HUES64 (cell line): ENCODE measurements at regions not wholly inside any gene's neighbourhood (a gene's known extent, or its start where the extent isn't known, plus 50 kb on each side); places are given as distances from the start of the nearest gene placed in this dataset.

Experiments
- H3K27ac ChIP-seq: 2 replicates; pipeline ENCODE4 v1.7.0; 2013; ENCODE audit warnings: low read depth, low read length, inconsistent platforms
- H3K27me3 ChIP-seq: 2 replicates; pipeline ENCODE4 v1.6.1; 2013; ENCODE audit warnings: mild to moderate bottlenecking, low read length; ENCODE audit not compliant: insufficient read depth
- H3K36me3 ChIP-seq: 2 replicates; pipeline ENCODE4 v1.6.1; 2013; ENCODE audit warnings: mild to moderate bottlenecking, low read length; ENCODE audit not compliant: insufficient read depth
- H3K4me1 ChIP-seq: 2 replicates; pipeline ENCODE4 v1.6.1; 2013; ENCODE audit warnings: mild to moderate bottlenecking, low read length, moderate library complexity; ENCODE audit not compliant: insufficient read depth
- H3K4me3 ChIP-seq: 2 replicates; pipeline ENCODE4 v1.5.1; 2013; ENCODE audit warnings: mild to moderate bottlenecking, low read length, moderate library complexity
- H3K9ac ChIP-seq: 2 replicates; pipeline ENCODE4 v1.6.1; 2013; ENCODE audit warnings: mild to moderate bottlenecking, low read depth, low read length
- H3K9me3 ChIP-seq: 2 replicates; pipeline ENCODE4 v1.6.1; 2013; ENCODE audit warnings: low read depth, low read length; ENCODE audit not compliant: insufficient read depth
- WGBS: fragments of 150-250, 120-280 bp; methylation state at CpG from one replicate; pipeline ENCODE4 v1.1.7; 2013; ENCODE audit warnings: missing lambda C conversion rate; 5-methylcytosine and 5-hydroxymethylcytosine counted together

DNA sequence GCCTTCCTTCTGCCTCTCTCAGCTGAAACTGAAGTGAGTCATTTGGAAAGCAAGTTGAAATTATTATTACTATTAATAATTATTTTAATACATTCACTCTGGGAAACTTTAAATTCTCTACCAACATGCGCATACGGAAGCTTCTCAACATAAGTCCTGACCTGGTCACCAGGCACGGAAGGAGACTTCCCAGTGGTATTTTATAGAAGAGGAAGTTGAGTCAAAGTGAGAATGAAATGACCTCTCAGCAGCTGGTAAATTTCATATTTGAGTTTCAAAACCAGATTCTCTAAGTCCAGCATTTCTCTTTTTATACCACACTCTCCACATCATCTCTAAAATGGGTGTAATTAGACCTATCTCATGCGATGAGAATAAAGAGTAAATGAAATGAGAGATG lies 747.4 kb downstream of the VRK1 start:
- Histone ChIP-seq H3K4me1 (no peaks in the 10 kb centered on the region), H3K9ac (no peak overlapping the region), H3K27me3 (no peaks in the 10 kb centered on the region), H3K4me3 (no peak overlapping the region), H3K9me3 (no peaks in the 10 kb centered on the region), H3K27ac (no peak overlapping the region), H3K36me3 (no peaks in the 10 kb centered on the region)
- 97% methylated on average over 4 of the region's 4 CpGs for WGBS

GRCh38 chr14:97546491-97547230 lies 749.5 kb downstream of the VRK1 start:
- H3K27me3 ChIP-seq = no peaks in the 10 kb centered on the region
- H3K9ac ChIP-seq = no peak overlapping the region
- WGBS = 93% methylated on average over 20 of the region's 20 CpGs
- H3K4me3 ChIP-seq = no peak overlapping the region
- no peak overlapping the region for H3K27ac ChIP-seq
- no peaks in the 10 kb centered on the region for H3K36me3 ChIP-seq
- peaks cover 3% of the 10 kb centered on the region; the same call in 1 of the 2 replicates for H3K4me1 ChIP-seq
- no peaks in the 10 kb centered on the region for H3K9me3 ChIP-seq

DNA sequence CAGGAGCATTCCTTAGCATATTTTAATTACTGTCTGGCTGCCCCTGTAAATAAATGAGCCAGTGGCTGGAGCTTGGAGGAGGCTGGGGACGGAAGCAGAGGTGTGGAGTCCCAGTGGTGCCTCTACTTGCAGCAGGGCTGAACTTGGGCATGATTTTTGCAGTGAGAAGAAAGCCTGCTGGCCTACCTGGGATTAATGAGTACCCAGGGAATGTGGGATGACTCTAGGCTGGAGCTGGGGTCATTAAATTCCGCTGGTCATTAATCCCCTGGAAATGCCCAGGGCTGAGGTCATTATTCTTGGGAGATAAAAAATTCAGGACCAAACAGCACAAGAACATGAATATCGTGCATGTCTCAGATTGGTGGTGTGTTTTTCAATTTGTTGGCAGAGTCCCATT lies 753.3 kb downstream of the VRK1 start:
- 88% methylated on average over 3 of the region's 3 CpGs for WGBS

DNA sequence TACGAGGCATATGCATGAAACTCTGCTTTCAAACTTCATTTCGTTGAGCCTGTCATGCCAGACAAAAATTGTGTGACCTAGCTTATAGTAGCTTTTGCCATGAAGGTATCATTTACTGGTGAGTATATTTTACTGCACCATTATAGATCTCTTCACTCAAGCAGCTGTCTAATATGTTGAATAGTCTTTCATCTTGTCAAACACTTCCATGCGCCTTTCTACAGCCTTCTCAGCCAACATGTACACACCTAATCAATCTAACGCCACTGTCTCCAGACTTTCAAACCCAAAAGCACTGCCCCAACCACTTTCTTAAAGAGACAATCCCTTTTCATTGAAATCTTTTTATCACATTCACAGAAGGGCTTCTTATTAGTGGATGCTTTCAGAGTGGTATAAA lies 757.4 kb downstream of the VRK1 start:
- Histone ChIP-seq H3K27ac (no peak overlapping the region), H3K9ac (no peak overlapping the region), H3K36me3 (no peaks in the 10 kb centered on the region), H3K4me3 (no peak overlapping the region), H3K9me3 (no peaks in the 10 kb centered on the region), H3K4me1 (peaks cover 20% of the 10 kb centered on the region), H3K27me3 (no peaks in the 10 kb centered on the region)
- 94% methylated on average over 4 of the region's 4 CpGs for WGBS

More for the DNA sequence above, 753.3 kb downstream of the VRK1 start:
- no peak overlapping the region for H3K27ac ChIP-seq
- no peaks in the 10 kb centered on the region for H3K27me3 ChIP-seq
- H3K9me3 ChIP-seq = no peaks in the 10 kb centered on the region
- H3K4me1 ChIP-seq = peaks cover 11% of the 10 kb centered on the region; the same call in 1 of the 2 replicates
- no peak overlapping the region for H3K4me3 ChIP-seq
- H3K36me3 ChIP-seq = no peaks in the 10 kb centered on the region
- H3K9ac ChIP-seq = no peak overlapping the region

- Histone ChIP-seq H3K27ac (no peak overlapping the region), H3K36me3 (no peaks in the 10 kb centered on the region), H3K27me3 (no peaks in the 10 kb centered on the region), H3K9ac (no peak overlapping the region), H3K9me3 (0 out of 2 replicates have a peak, but pooled peaks cover 4% of the 10 kb centered on the region), H3K4me3 (no peak overlapping the region), H3K4me1 (no peaks in the 10 kb centered on the region)
- WGBS = 92% methylated on average over 3 of the region's 3 CpGs
Observed at GRCh38 chr14:97564334-97564733, 767.2 kb downstream of the VRK1 start.

GRCh38 chr14:97571201-97571600 lies 774.0 kb downstream of the VRK1 start:
- Histone ChIP-seq H3K4me3 (no peak overlapping the region), H3K36me3 (no peaks in the 10 kb centered on the region), H3K4me1 (peaks cover 10% of the 10 kb centered on the region; the same call in 1 of the 2 replicates), H3K27ac (no peak overlapping the region), H3K27me3 (no peaks in the 10 kb centered on the region), H3K9me3 (no peaks in the 10 kb centered on the region), H3K9ac (no peak overlapping the region)
- 95% methylated on average over 5 of the region's 5 CpGs for WGBS

DNA sequence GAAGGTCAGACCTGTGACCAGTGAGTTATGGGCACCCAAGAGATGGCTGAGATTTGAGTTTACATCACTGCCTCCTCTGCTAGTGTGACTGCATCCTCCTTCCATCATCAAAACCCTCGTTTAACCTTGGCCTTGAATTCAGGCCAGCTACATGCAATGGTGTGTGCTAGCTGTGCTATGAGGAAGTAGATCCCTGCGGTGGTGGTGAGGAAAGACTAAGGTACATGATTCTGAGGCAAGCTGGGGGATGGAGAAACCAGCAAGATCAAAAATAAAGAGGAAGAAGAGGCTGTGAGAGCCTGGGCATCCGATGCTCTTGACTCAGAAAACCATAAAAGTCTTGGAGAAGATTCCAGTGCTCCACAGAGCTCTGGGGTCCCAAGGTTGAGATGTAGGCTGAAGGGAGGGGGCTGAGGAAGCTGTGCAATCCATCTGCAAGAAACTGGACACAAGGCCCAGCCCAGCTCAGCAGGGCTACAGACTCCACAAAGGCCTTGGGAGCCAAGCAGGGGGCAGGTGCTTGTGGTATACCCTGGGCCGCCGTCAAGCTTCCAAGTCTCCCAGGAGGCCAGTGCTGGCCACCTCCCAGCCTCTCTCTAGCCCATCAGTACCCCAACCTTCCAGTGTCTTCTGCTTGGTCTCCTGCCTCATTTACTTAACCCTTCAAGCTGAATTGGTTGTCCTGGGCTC lies 774.8 kb downstream of the VRK1 start:
- Histone ChIP-seq H3K36me3 (no peaks in the 10 kb centered on the region), H3K9me3 (no peaks in the 10 kb centered on the region), H3K9ac (no peak overlapping the region), H3K27me3 (no peaks in the 10 kb centered on the region), H3K4me1 (peaks cover 10% of the 10 kb centered on the region; the same call in 1 of the 2 replicates), H3K27ac (no peak overlapping the region), H3K4me3 (no peak overlapping the region)
- 94% methylated on average over 5 of the region's 5 CpGs for WGBS

DNA sequence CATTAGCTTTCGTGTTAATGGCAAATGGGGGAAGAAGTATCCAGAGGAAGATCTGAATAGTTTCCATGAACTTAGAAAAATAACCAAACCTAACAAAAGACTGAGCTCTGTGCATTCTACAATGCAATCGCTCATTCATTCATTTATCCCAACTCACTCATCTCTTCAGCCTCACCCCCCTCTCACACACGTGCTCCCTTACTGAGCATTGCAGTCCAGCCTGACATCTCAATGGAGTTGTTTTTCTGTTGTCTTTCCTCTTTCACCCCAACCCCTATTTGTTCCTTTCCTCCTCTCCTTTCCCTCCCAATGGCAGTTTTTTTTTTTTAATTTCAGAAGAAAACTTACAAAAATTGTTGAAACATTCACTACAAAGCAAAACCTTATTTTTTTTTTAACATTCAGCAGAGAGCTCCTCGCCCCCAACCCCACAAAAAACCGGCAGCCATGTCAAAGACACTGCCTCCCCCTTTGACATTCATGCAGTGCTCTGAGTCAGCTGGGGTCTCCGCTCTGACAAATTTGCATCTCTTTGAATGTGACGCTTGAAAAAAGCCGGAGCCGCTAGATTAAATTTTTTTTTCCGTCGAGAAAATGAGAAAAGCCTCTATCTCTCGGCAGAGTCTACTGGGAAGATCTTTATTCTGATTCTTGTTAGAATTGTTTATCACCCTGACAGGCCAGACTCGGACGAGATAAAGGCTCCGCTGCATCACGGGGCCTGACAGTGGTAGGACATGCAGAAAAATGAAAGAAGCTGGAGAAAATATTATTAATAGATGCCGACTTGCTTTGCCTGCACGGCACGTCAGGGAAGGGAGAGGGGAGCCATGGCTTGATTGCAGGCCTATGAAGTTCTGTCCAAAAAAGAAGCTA lies 775.6 kb downstream of the VRK1 start:
- Histone ChIP-seq H3K4me3 (no peak overlapping the region), H3K27ac (no peak overlapping the region), H3K9me3 (no peaks in the 10 kb centered on the region), H3K36me3 (no peaks in the 10 kb centered on the region), H3K4me1 (peaks cover 10% of the 10 kb centered on the region; the same call in 1 of the 2 replicates), H3K9ac (no peak overlapping the region), H3K27me3 (no peaks in the 10 kb centered on the region)
- WGBS = 33% methylated on average over 19 of the region's 19 CpGs

DNA sequence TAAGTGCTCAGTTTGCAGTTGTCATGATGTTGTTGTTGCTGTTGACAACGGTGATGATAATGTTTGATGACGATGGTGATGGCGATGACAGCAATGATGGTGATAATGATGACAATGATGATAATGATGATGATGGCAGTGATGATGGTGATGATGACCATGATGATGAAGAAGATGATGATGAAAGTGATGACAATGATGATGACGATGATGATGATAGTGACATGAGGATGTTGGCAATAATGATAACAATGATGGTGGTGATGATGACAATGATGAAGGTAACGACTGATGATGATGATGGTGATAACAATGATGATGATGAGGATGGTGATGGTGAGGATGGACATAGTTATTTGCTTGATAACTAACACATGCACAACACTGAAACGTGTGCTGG lies 778.5 kb downstream of the VRK1 start:
- H3K9ac ChIP-seq = no peak overlapping the region
- no peak overlapping the region for H3K4me3 ChIP-seq
- H3K27ac ChIP-seq = no peak overlapping the region
- H3K27me3 ChIP-seq = no peaks in the 10 kb centered on the region
- H3K4me1 ChIP-seq = peaks cover 10% of the 10 kb centered on the region; the same call in 1 of the 2 replicates
- WGBS = 92% methylated on average over 6 of the region's 6 CpGs
- no peaks in the 10 kb centered on the region for H3K36me3 ChIP-seq
- H3K9me3 ChIP-seq = no peaks in the 10 kb centered on the region

GRCh38 chr14:97578982-97579548 lies 781.9 kb downstream of the VRK1 start:
- Histone ChIP-seq H3K27me3 (no peaks in the 10 kb centered on the region), H3K9me3 (no peaks in the 10 kb centered on the region), H3K4me1 (no peaks in the 10 kb centered on the region)

More at GRCh38 chr14:97578982-97579548, 781.9 kb downstream of the VRK1 start:
- H3K36me3 ChIP-seq = no peaks in the 10 kb centered on the region
- H3K9ac ChIP-seq = no peak overlapping the region
- H3K4me3 ChIP-seq = no peak overlapping the region
- H3K27ac ChIP-seq = no peak overlapping the region
